SK-N-SH (cell line): ENCODE measurements at regions not wholly inside any gene's neighbourhood (a gene's known extent, or its start where the extent isn't known, plus 50 kb on each side); places are given as distances from the start of the nearest gene placed in this dataset.

Experiments used
- CHD2 ChIP-seq: fragments of 150-350 bp; IDR thresholded peaks from 2 replicates; pipeline ENCODE4 v1.6.1; 2018; ENCODE audit warnings: low read length; ENCODE audit not compliant: partially characterized antibody
- CTCF ChIP-seq: fragments of 200-600 bp; sonication (generic); IDR thresholded peaks from 2 replicates; pipeline ENCODE4 v1.6.1; 2017; ENCODE audit warnings: antibody characterized with exemption, mild to moderate bottlenecking, moderate library complexity
- EP300 ChIP-seq, 2 experiments: IDR thresholded peaks; 2 replicates each; pipeline versions ENCODE4 v1.4.0 to v1.6.1; 2012; ENCODE audit warnings: borderline replicate concordance in 1 of 2, low read depth in 1 of 2, low read length in 1 of 2
- FOXJ3 ChIP-seq: sonication (generic); formaldehyde crosslinking; IDR thresholded peaks from 2 replicates; pipeline ENCODE4 v1.5.1; 2020; ENCODE audit warnings: mild to moderate bottlenecking, missing genetic modification reagents
- FOXM1 ChIP-seq: IDR thresholded peaks from 2 replicates; pipeline ENCODE4 v1.4.0; 2012; ENCODE audit warnings: low read depth, mild to moderate bottlenecking
- GATA2 ChIP-seq: sonication (generic); formaldehyde crosslinking; IDR thresholded peaks from 2 replicates; pipeline ENCODE4 v1.5.0; 2020; ENCODE audit warnings: mild to moderate bottlenecking, missing genetic modification reagents
- MAX ChIP-seq: IDR thresholded peaks from 2 replicates; pipeline ENCODE4 v1.4.0; 2012; ENCODE audit warnings: low read depth
- MXI1 ChIP-seq: IDR thresholded peaks from 2 replicates; pipeline ENCODE4 v1.6.1; 2012; ENCODE audit warnings: mild to moderate bottlenecking, low read depth, low read length, improper control_type of control experiment
- NFIC ChIP-seq: IDR thresholded peaks from 2 replicates; pipeline ENCODE4 v1.4.0; 2012; ENCODE audit warnings: borderline replicate concordance
- NRF1 ChIP-seq: IDR thresholded peaks from 2 replicates; pipeline ENCODE4 v1.6.1; 2012; ENCODE audit warnings: low read depth, mild to moderate bottlenecking, low read length
- RCOR1 ChIP-seq: fragments of 150-350 bp; IDR thresholded peaks from 2 replicates; pipeline ENCODE4 v1.6.1; 2017; ENCODE audit warnings: antibody characterized with exemption, low read length
- REST ChIP-seq: IDR thresholded peaks from 2 replicates; pipeline ENCODE4 v1.6.1; 2012; ENCODE audit warnings: mild to moderate bottlenecking, low read depth, low read length, moderate library complexity
- USF2 ChIP-seq: fragments of 150-350 bp; IDR thresholded peaks from 2 replicates; pipeline ENCODE4 v1.6.1; 2017; ENCODE audit warnings: antibody characterized with exemption, low read length, low read depth, borderline replicate concordance
- YY1 ChIP-seq: IDR thresholded peaks from 2 replicates; pipeline ENCODE4 v1.4.0; 2012; ENCODE audit warnings: low read depth, mild to moderate bottlenecking
- ZBTB33 ChIP-seq: IDR thresholded peaks from 2 replicates; pipeline ENCODE4 v1.4.0; 2012; ENCODE audit warnings: low read depth, borderline replicate concordance

GRCh38 chr2:225319872-225320271 lies 79.6 kb upstream of the NYAP2 start (continued):
- TF ChIP-seq GATA2 (CRISPR knock-in tag): peak; percentile 85
- TF ChIP-seq USF2: no peak
- peak in 1 of 2 experiments; percentile 70; a peak in 2 of 4 replicates for TF ChIP-seq EP300 (IDR thresholded peaks at IDR 0.05; ENCODE audit: borderline replicate concordance in 1 of 2, low read depth in 1 of 2, low read length in 1 of 2)
- TF ChIP-seq MAX: no peak
- no peak for TF ChIP-seq NRF1
- TF ChIP-seq FOXJ3 (CRISPR knock-in tag): no peak
- TF ChIP-seq MXI1: no peak
- TF ChIP-seq ZBTB33: no peak
- no peak for TF ChIP-seq FOXM1
- TF ChIP-seq REST: no peak
- TF ChIP-seq RCOR1: peak; percentile 50; the same call in 1 of the 2 replicates
- no peak for TF ChIP-seq CTCF
- TF ChIP-seq NFIC: no peak
- TF ChIP-seq CHD2: no peak
- TF ChIP-seq YY1: no peak
